ENCODE measurements at regions not wholly inside any gene's neighbourhood (a gene's known extent, or its start where the extent isn't known, plus 50 kb on each side); places are given as distances from the start of the nearest gene placed in this dataset.
A peak's percentile ranks its signal among the peaks of the same experiment; 100 is the strongest.

DNA sequence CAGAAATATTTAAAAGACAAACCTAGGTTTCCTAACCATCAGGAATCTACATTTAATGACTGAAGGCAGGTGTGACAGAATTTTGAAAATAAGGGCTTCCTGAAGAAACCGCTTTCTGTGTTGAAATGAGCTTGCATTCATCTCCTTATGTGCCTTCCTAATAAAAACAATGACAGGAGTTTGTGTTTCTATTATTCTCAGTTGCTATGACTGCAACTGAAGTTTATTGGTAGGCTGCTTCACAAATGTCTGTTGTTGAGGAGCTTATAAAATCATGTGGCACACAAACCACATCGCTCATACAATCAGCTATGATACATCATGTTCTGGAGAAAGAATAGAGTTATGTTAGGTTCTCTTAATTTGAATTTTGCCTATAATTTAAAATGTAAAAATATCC is 362.7 kb upstream of the SLC8A1 start:
- DNase-seq (ENCODE audit: low read depth in 2 of 2) = no peak
- Histone ChIP-seq H3K36me3 (ENCODE audit: control insufficient read depth, insufficient read depth, low read length) (no peaks in the 10 kb centered on the region), H3K4me1 (ENCODE audit: control insufficient read depth, extremely low read depth, insufficient read depth, low read length) (no peaks in the 10 kb centered on the region), H3K27me3 (ENCODE audit: control insufficient read depth, insufficient read depth, low read length) (no peaks in the 10 kb centered on the region), H4K20me1 (ENCODE audit: control insufficient read depth, extremely low read depth, insufficient read depth, low read length) (no peaks in the 10 kb centered on the region), H2AFZ (ENCODE audit: low read length) (no peak overlapping the region), H3K4me2 (ENCODE audit: extremely low read depth, insufficient read depth, low read length) (no peak overlapping the region), H3K4me3 (replicated peaks in 1 of 4; ENCODE audit: control extremely low read depth in 1 of 4, insufficient read depth in 1 of 4, low read depth in 3 of 4, low read length in 4 of 4) (no peak overlapping the region), H3K9ac (ENCODE audit: insufficient read depth, low read length) (no peak overlapping the region), H3K27ac (ENCODE audit: insufficient read depth, low read length) (no peak overlapping the region), H3K9me3 (ENCODE audit: control insufficient read depth, insufficient read depth, low read depth, low read length) (no peaks in the 10 kb centered on the region), H3K79me2 (ENCODE audit: control insufficient read depth, insufficient read depth, low read length) (no peaks in the 10 kb centered on the region)
- TF ChIP-seq, protein P1, sequence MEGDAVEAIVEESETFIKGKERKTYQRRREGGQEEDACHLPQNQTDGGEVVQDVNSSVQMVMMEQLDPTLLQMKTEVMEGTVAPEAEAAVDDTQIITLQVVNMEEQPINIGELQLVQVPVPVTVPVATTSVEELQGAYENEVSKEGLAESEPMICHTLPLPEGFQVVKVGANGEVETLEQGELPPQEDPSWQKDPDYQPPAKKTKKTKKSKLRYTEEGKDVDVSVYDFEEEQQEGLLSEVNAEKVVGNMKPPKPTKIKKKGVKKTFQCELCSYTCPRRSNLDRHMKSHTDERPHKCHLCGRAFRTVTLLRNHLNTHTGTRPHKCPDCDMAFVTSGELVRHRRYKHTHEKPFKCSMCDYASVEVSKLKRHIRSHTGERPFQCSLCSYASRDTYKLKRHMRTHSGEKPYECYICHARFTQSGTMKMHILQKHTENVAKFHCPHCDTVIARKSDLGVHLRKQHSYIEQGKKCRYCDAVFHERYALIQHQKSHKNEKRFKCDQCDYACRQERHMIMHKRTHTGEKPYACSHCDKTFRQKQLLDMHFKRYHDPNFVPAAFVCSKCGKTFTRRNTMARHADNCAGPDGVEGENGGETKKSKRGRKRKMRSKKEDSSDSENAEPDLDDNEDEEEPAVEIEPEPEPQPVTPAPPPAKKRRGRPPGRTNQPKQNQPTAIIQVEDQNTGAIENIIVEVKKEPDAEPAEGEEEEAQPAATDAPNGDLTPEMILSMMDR (conservative IDR thresholded peaks at IDR 0.05 in 1 of 2, IDR thresholded peaks at IDR 0.05 in 1 of 2; ENCODE audit: low read depth in 1 of 2, low read length in 2 of 2) = no peak
- TF ChIP-seq EZH2 (IDR thresholded peaks at IDR 0.05; ENCODE audit: low read length, missing control alignments) = no peak

DNA sequence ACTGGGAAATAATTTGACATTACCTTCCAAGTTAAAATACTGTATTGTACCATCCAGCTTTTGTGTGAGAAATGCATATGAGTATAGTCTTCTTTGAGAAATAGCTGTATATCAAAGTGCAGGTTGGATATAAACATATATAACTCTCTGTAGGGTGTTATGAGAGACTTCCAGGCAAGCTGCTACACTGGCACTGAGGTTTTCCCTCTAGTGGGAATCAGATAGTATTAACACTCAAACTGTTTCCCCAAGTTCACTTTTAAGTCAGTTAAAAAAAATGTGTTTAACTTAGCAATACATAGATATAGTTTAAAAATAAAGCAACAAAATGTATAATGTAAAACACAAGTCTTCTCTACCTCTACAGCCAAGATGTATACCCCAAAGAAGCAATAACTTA is 368.4 kb upstream of the SLC8A1 start:
- H3K36me3 ChIP-seq (ENCODE audit: control insufficient read depth, insufficient read depth, low read length) = no peaks in the 10 kb centered on the region
- peak overlapping the region; percentile 4 for H3K4me2 ChIP-seq (ENCODE audit: extremely low read depth, insufficient read depth, low read length)
- H3K4me3 ChIP-seq (replicated peaks in 1 of 4; ENCODE audit: control extremely low read depth in 1 of 4, insufficient read depth in 1 of 4, low read depth in 3 of 4, low read length in 4 of 4) = peak overlapping the region in 2 of 4 experiments; percentile 21 to 33
- no peaks in the 10 kb centered on the region for H3K4me1 ChIP-seq (ENCODE audit: control insufficient read depth, extremely low read depth, insufficient read depth, low read length)
- TF ChIP-seq, protein P1 (conservative IDR thresholded peaks at IDR 0.05 in 1 of 2, IDR thresholded peaks at IDR 0.05 in 1 of 2; ENCODE audit: low read depth in 1 of 2, low read length in 2 of 2) = no peak
- TF ChIP-seq EZH2 (IDR thresholded peaks at IDR 0.05; ENCODE audit: low read length, missing control alignments) = no peak
- H3K27me3 ChIP-seq (ENCODE audit: control insufficient read depth, insufficient read depth, low read length) = no peaks in the 10 kb centered on the region
- H3K9ac ChIP-seq (ENCODE audit: insufficient read depth, low read length) = no peak overlapping the region
- no peaks in the 10 kb centered on the region for H3K79me2 ChIP-seq (ENCODE audit: control insufficient read depth, insufficient read depth, low read length)
- no peaks in the 10 kb centered on the region for H4K20me1 ChIP-seq (ENCODE audit: control insufficient read depth, extremely low read depth, insufficient read depth, low read length)
- H3K9me3 ChIP-seq (ENCODE audit: control insufficient read depth, insufficient read depth, low read depth, low read length) = no peaks in the 10 kb centered on the region
- DNase-seq (ENCODE audit: low read depth in 2 of 2) = peak in 1 of 2 donors; percentile 11
- peak overlapping the region; percentile 26 for H2AFZ ChIP-seq (ENCODE audit: low read length)
- H3K27ac ChIP-seq (ENCODE audit: insufficient read depth, low read length) = no peak overlapping the region

DNA sequence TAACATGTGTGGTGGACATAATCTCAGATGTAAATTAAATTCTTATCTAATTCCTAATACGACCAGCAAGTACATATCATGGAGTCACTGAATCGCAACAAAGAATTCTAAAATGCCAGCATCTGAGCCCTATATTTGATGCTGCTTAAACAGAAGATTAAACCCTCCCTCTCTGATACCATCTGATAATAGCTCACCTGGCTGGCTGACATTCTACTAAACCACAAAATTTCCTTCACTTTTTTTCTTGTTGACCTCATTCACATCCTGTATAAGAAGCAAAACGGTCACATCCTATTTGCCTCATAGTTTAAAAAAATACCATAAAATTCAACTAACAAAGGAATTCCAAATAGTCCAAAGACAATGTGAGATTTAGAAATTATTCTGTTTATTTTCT is 371.6 kb upstream of the SLC8A1 start:
- Histone ChIP-seq H3K9me3 (ENCODE audit: control insufficient read depth, insufficient read depth, low read depth, low read length) (no peaks in the 10 kb centered on the region), H3K9ac (ENCODE audit: insufficient read depth, low read length) (no peak overlapping the region), H3K27ac (ENCODE audit: insufficient read depth, low read length) (no peak overlapping the region), H4K20me1 (ENCODE audit: control insufficient read depth, extremely low read depth, insufficient read depth, low read length) (no peaks in the 10 kb centered on the region), H3K4me1 (ENCODE audit: control insufficient read depth, extremely low read depth, insufficient read depth, low read length) (no peaks in the 10 kb centered on the region), H3K4me3 (replicated peaks in 1 of 4; ENCODE audit: control extremely low read depth in 1 of 4, insufficient read depth in 1 of 4, low read depth in 3 of 4, low read length in 4 of 4) (no peak overlapping the region), H3K36me3 (ENCODE audit: control insufficient read depth, insufficient read depth, low read length) (no peaks in the 10 kb centered on the region), H3K27me3 (ENCODE audit: control insufficient read depth, insufficient read depth, low read length) (no peaks in the 10 kb centered on the region), H3K4me2 (ENCODE audit: extremely low read depth, insufficient read depth, low read length) (no peak overlapping the region), H2AFZ (ENCODE audit: low read length) (no peak overlapping the region), H3K79me2 (ENCODE audit: control insufficient read depth, insufficient read depth, low read length) (no peaks in the 10 kb centered on the region)
- DNase-seq (ENCODE audit: low read depth in 2 of 2) = no peak
- TF ChIP-seq EZH2 (IDR thresholded peaks at IDR 0.05; ENCODE audit: low read length, missing control alignments) = no peak
- TF ChIP-seq, protein P1 (conservative IDR thresholded peaks at IDR 0.05 in 1 of 2, IDR thresholded peaks at IDR 0.05 in 1 of 2; ENCODE audit: low read depth in 1 of 2, low read length in 2 of 2) = no peak

All from fibroblast of lung (primary cell).